ENCODE measurements at regions not wholly inside any gene's neighbourhood (a gene's known extent, or its start where the extent isn't known, plus 50 kb on each side); places are given as distances from the start of the nearest gene placed in this dataset.

DNA sequence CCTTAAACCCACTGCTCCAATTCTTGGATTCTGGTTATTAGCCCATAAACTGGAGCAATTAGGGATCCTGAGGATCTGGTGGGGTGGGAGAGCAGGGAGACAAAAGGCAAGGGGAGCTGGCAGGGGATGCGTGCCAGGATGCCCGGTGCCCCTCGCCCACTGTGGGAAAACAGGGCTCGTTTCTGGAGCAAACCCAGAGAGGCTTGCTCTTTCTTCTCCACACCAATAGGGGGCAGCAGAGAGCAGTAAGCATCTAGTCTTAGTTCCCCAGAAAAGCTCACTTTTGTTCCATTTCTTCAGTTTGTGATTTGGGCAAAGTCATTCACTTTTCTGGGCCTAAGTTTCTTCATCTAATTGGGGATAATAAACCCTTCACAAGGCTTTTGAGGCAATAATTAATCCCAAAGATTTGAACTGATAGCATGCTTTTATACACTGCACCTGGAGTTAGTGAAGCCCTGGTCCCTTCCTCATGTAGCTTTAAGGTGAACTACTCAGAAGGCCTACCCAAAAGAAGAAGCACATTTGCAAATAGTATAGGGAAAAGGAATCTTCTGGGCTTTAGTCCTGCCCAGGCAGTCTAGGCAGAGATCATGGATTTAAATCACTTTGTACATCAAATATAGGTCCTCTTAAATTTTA lies 160.6 kb upstream of the USP24 start:
- DNase-seq = peak in 1 of 2 experiments; percentile 75

GRCh38 chr1:55374801-55375616 lies 159.8 kb upstream of the USP24 start:
- peak in 1 of 2 experiments; percentile 43 for DNase-seq

GRCh38 chr1:55374216-55374615 lies 159.1 kb upstream of the USP24 start:
- no peak for DNase-seq

DNA sequence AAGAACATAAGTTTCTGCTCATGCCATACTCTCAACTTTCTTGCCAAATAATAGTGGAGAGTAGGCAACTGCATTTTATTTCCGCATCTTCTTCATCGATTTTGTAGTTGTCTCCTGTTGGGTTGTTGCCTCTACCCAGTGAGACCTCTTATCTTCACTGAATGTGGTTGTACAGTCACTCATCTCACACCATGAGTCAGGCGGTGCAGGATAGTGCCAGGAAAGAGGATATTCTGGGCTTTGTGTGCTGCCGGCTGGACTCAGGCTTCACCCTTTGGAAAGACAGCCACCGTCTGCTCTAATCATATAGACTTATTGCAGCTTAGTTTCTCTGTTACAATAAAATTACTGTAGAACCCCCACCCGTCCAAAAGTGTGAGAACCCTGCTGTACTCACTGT lies 154.3 kb upstream of the USP24 start:
- DNase-seq = no peak

GRCh38 chr1:55368698-55369097 lies 153.5 kb upstream of the USP24 start:
- no peak for DNase-seq

DNA sequence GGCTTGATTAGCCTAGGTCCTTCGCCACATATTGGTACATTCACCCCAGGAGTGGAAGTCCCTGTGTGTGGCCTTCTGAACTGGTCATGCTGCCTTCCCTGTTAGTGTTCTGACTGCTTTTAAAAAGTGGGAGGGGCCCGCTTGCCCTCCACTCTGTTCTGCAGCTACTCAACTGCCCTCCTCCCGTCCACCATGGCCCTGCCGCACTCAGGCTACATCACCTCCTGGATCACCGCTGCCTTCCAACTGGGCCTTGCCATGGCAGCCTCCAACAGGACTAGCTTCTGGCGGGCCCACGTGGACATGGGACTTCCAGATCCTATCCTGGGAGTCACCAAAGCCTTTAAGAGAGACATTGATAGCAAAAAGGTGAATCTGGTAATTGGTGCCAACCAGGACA lies 152.1 kb upstream of the USP24 start:
- DNase-seq = no peak

DNA sequence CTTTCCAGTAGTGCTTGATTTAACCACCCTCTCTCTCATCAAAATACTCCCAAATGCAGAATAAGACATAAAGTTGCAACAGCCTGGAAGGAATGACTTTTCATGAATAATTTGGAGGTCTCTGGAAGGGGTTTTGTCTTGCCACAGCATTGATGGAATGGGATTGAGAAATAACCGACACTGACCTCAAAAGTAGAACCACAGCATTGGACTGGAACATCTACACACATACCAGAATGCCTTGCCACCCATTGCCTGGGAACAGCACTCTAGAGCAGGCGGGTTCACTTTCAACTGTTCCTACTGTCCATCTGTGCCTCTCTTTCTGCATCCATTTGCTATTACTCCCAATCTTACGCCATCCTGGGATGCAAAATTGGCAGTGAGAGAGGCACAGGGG lies 149.1 kb upstream of the USP24 start:
- DNase-seq = no peak

- DNase-seq = no peak
These were observed 148.1 kb upstream of the USP24 start for GRCh38 chr1:55363268-55363667.

DNA sequence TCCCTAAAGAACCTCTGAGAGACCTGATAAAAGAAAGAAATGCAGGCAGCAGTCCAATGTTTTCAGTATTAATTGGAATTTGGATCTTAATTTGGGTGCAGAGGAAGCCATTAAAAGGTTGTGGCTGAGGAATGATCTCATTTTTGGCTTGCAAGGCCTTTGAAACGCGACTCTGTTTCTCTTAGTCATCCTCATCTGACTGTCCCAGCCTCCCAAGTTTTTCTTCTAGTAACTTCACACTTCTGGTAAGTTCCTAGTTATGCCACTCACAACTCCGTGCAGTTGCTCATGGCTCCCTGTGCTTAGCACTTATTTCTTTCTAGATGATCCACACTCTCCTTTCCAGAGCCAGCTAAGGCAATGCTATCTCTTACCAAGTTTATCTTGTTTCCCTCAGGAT lies 147.4 kb upstream of the USP24 start:
- DNase-seq = peak in 1 of 2 experiments; percentile 49

- no peak for DNase-seq
These were observed 144.4 kb upstream of the USP24 start for GRCh38 chr1:55359611-55360010.

DNA sequence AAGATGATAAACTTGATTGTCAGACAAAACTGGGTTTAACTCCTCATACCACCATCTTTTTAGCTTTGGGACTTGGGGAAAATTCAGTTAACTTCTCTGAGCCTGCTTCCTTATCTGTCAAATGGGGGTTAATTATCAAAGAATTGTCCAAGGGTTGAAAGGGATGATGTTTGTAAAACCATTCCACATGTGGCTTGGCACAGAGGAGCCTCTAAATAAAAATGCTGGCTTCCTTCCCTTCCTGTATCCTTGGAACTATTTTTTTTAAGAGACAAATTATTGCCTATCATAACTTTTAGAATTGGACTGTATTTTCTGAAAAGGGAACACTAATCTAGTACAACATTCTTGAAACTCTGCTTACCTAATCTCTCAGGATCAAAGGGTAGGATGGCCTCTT lies 143.4 kb upstream of the USP24 start:
- no peak for DNase-seq

GRCh38 chr1:55355549-55355948 lies 140.4 kb upstream of the USP24 start:
- no peak for DNase-seq

- DNase-seq = peak; percentile 78 to 93
These were observed 138.8 kb upstream of the USP24 start for GRCh38 chr1:55353707-55354620.

- no peak for DNase-seq
These were observed 137.6 kb upstream of the USP24 start for GRCh38 chr1:55352811-55353180.

GRCh38 chr1:55352080-55352810 lies 137.1 kb upstream of the USP24 start:
- peak; percentile 96 to 98 for DNase-seq

DNA sequence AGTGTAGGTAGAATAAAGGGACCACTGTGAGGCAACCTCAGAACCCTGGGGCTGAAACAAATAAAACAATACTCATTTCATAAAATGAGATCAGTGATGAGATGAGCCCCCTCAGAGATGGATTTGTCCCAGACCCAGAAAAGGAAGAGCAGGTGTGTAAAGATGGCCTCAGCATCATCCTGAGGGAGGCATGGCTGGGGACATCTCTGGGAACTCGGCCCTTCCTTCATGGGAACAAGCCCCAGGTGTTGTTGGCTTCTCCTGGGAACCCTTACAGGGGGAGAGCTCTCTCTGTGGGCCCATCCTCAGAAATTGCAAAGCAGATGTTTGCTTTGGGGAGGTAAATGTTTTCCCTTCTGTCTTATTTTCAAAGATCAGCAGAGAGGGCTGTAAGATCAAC lies 133.2 kb upstream of the USP24 start:
- DNase-seq = no peak

GRCh38 chr1:55347866-55348265 lies 132.7 kb upstream of the USP24 start:
- no peak for DNase-seq

DNA sequence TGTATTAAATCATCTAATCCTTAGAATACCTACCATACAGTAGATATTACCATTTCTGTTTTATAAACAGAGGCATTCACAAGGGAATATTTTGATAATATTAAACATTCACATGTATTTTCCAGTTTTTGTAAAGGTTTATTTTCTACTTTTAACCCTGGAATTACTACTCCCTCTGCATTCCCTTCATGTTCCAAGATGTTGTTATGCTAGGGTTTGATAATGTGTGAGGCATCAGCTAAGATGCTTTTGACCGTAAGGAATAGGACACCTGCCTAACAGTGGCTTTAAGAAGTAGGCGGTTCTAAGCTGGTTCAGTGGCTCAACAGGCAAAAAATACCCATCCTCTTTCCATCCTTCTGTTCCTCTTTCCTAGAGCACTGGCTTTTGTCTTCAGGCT lies 131.9 kb upstream of the USP24 start:
- DNase-seq = no peak

- no peak for DNase-seq
These were observed 131.4 kb upstream of the USP24 start for GRCh38 chr1:55346586-55346985.

DNA sequence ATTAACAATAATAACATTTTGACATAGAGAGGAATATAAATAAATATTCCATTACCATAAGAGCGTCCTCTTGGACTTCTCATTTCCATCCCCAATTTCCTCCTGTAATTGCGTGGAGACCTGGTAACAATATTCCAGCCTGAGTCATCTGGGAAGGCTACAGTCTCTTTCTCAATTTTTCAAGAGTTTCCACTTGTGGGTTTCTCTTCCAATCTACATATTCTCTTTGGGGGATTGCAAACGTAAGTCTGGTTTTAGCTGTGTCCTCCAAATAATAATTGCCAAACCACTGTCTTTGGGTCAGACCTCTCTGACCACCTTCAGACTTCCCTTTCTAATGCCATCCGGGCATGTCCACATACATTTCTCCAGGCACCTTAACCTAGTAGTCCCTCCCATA lies 124.5 kb upstream of the USP24 start:
- no peak for DNase-seq

GRCh38 chr1:55338448-55338820 lies 123.3 kb upstream of the USP24 start:
- DNase-seq = no peak

GRCh38 chr1:55337801-55338447 lies 122.8 kb upstream of the USP24 start:
- DNase-seq = peak in 1 of 2 experiments; percentile 50
